ENCODE measurements at regions not wholly inside any gene's neighbourhood (a gene's known extent, or its start where the extent isn't known, plus 50 kb on each side); places are given as distances from the start of the nearest gene placed in this dataset.

DNA sequence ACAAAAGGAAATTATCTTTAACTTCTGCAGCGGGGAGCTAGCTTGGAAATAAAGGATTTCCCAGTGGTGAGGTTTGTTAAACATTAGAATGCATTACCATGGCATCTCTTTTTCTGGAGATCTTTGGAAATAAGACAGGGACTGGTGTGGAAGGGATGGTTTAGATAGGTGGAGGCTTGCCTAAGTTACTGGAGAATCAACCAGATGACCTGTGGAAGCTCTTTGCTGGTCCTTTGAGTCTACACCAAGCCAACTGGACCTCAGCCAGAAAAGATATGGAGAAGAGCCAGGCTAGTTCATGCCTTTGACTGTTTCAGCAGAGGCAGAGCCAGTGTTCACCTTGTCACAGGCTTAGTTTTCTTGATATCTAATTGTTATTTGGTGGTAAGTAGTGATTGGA is 134.7 kb downstream of the KCNRG start:
- TF ChIP-seq CTCF (IDR thresholded peaks at IDR 0.05; ENCODE audit: low read length), result no peak
- TF ChIP-seq EZH2 (IDR thresholded peaks at IDR 0.05; ENCODE audit: borderline replicate concordance, low read length), result no peak

Measured in OCI-LY1 (cell line).